Activated CD8-positive, alpha-beta memory T cell treated with anti-CD3 and anti-CD28 coated beads for 48 hours (primary cell): ENCODE measurements at regions not wholly inside any gene's neighbourhood (a gene's known extent, or its start where the extent isn't known, plus 50 kb on each side); places are given as distances from the start of the nearest gene placed in this dataset.

Experiments
- DNase-seq, 3 experiments: peaks; one replicate each; pipeline ENCODE4 v3.0.0-alpha.2; 2020; ENCODE audit warnings: low read depth in 2 of 3, low spot score in 2 of 3

DNA sequence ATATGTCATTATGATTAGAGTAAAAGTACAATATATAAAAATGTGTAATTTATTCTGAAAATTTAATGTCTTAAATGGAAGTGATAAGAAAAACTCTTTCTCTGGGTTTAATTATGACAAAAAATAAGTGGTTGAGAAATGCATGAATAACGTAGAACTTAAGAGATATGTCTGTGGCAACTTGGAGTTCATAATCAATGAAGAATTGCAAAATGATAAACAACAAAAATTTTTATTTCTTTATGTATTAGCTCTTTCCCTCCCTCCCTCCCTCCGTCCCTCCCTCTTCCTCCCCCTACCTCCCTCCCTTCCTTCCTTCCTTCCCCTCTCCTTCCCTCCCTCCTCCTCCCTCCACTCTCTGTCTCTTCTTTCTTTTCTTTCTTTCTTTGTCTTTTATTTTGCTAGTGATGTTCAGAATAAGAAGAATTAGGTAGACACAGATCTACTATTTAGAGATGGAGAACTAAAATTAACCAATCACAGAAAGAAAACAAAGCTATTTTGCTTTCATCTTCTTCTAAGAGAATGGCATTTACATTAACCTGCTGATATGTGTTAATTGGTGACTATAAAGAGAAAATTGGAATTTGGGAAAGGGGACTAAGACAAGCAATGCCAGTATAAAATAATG, 96.3 kb upstream of the PDC start:
- no peak for DNase-seq

GRCh38 chr1:186550832-186551231, 89.9 kb upstream of the PDC start:
- DNase-seq, result no peak

- DNase-seq, result no peak
These were observed 80.1 kb upstream of the PDC start for GRCh38 chr1:186541003-186541402.

DNA sequence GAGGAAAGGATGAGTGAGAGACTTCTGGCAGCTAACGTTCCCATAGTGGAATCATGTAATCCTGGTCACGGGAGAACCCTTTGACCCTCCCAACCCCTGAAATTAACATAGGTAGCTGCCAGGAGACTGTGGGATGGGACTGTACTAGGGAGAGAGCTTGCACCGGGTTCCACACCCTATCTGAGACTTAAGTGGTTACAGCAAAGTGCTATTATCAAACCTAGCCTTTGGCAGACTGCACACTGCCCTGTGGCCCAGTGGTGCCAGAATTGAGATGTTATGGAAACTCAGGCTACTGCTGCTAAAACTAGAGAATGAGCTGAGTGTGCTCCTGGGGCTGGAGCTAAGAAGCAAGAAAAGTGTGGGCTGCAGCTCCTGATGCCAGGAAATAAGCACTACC, 79.6 kb upstream of the PDC start:
- DNase-seq, result no peak

DNA sequence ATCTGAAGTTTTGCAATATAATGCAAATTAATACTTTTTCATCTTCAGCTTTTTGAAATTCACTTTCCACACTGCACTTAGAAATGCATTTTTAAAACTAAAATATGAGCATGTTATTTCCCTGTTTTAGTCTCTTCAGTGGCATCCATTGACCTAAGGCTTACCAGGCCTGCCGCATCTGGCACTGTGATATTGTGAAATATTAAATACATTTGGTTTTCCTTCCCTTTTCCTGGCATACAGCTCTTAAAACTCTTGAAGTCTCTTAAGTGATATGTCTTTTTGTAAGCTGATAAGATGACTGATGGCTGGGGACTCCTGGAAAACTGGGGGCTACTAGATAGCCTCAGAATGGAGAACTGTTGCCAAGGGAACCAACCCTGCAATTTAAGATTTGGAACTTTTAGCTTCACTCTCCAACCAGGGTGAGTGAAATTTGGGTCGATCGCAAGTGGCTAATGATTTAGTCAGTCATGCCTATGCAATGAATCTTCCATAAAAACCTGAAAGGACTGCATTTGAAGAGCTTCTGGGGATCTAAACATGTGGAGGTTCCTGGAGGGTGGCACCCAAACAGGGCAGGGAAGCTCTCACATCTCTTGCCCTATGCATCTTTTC, 75.5 kb upstream of the PDC start:
- DNase-seq, result no peak

- no peak for DNase-seq
These were observed 74.6 kb upstream of the PDC start for GRCh38 chr1:186535388-186536133.

DNA sequence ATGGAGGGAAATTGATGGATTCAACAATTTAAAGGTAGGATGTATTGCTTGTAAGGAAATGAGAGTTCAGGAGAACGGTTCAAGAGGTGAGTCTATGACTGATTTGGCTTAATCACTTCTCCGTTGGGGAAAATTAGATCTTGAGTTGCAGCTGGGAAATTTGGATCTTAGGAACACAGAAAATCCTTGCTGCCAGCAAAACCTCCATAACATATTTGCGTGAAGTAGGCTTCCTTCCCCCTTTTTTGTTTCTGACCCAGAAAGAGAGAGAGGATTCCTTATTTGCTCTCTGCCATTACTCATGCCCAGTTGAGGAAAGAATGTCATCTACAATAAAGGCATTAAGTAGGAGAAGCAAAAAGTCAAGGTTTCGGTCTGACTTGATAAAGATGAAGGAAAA, 73.5 kb upstream of the PDC start:
- no peak for DNase-seq

GRCh38 chr1:186532466-186532865, 71.6 kb upstream of the PDC start:
- DNase-seq, result no peak

- no peak for DNase-seq
These were observed 70.7 kb upstream of the PDC start for GRCh38 chr1:186531561-186532165.

- DNase-seq, result no peak
These were observed 69.2 kb upstream of the PDC start for GRCh38 chr1:186530109-186530508.

- no peak for DNase-seq
These were observed 59.1 kb upstream of the PDC start for GRCh38 chr1:186519982-186520381.

DNA sequence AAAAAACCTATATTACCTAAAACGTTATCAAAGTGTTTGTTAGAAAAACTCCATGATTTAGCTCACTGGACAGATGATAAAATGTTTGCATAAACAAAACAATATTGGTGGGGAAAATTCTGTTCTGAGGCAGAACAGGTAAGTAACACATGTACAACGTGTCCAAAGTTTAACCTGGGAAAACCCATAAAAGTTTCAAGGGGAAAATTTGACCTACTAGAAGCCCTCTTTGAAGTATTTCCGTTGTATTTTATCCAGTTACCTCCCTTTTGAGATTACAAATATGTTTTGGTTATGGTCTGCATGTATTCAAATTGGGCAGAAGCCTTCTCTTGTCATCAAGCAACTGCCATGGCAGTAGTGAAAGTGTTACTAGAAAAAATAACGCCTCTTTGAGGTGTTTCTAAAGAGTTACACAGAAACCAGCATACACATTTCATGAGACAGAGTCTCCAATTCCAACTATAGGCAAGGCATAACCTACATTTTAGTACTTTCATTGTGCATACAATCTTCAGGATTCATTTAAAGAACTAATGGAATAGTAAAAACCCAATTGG, 58.0 kb upstream of the PDC start:
- no peak for DNase-seq

- no peak for DNase-seq
These were observed 57.5 kb upstream of the PDC start for GRCh38 chr1:186518395-186518794.

DNA sequence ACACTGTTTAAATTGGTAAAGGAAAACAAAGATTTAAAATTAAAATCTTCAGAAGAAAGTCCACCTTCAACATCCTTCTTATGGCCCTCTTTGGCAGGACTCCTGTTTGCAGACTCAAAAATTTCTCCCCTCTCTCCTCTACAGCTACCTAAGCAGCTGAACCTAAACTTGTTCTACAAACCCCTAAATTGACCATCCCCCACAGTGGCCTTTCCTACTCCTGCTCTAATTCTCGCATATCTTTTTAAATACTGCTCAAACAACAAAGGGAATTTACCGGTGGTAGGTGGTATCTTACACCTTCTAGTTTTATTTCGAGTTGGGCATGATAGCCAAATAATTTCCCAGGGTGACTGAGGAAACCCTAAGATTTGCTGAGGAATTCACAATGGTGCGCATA, 53.5 kb upstream of the PDC start:
- DNase-seq, result no peak

- DNase-seq, result no peak
These were observed 52.6 kb upstream of the PDC start for GRCh38 chr1:186513526-186513925.

DNA sequence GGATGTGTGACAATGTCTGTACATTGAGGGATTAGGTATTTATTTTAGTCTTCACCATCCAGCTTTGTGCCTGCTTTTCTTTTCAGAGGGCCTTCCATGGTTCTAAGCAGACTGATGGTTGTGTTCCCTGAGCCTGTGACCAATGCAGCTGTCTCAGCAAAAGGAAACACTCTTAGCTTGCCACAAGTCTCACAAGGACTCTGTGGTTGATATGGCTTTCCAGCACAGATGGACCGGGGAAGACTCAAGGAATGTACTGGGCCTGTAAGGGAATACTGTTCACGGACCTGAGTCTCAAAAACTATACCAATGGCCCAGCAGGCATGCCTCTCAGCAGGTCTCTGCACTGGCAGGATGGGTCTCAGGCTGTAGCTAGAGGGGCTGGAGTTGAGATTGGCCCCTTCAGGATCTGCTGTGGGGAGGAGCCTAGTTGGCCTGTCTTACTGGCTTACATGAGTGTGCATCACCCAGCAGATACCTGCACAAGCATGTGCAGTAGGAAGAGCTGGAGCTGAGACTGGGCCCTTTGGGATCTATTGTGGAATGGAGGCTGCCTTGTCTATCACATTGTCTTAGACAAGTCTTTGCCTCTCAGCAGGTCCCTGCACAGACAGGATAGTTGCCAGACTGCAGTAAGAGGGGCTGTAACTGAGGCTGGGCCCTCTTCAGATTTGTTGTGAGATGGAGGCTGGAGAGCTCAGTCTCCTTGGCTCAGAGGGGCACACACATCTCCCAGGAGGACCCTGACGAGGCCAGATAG, 52.0 kb upstream of the PDC start:
- no peak for DNase-seq

GRCh38 chr1:186511761-186512637, 51.1 kb upstream of the PDC start:
- DNase-seq, result no peak
